ENCODE measurements at regions not wholly inside any gene's neighbourhood (a gene's known extent, or its start where the extent isn't known, plus 50 kb on each side); places are given as distances from the start of the nearest gene placed in this dataset.
A peak's percentile ranks its signal among the peaks of the same experiment; 100 is the strongest.

DNA sequence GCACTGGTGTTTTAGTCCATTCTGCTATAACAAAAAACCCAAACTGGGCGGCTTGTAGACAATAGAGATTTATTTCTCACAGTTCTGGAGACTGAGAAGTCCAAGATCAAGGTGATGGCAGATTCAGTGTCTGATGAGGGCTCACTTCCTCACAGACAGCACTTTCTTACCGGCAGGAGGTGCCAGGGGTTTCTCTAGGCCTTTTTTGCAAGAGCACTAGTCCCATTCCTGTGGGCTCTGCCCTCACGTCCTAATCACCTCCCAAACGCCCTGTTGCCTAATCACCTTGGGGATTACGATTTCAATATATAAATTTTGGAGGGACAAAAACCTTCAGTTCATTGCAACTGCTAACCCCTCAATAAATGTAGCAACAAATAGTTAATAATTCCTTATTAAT is 140.0 kb upstream of the SGK1 start:
- no peak for DNase-seq (ENCODE audit: low spot score)
- TF ChIP-seq, protein P1, sequence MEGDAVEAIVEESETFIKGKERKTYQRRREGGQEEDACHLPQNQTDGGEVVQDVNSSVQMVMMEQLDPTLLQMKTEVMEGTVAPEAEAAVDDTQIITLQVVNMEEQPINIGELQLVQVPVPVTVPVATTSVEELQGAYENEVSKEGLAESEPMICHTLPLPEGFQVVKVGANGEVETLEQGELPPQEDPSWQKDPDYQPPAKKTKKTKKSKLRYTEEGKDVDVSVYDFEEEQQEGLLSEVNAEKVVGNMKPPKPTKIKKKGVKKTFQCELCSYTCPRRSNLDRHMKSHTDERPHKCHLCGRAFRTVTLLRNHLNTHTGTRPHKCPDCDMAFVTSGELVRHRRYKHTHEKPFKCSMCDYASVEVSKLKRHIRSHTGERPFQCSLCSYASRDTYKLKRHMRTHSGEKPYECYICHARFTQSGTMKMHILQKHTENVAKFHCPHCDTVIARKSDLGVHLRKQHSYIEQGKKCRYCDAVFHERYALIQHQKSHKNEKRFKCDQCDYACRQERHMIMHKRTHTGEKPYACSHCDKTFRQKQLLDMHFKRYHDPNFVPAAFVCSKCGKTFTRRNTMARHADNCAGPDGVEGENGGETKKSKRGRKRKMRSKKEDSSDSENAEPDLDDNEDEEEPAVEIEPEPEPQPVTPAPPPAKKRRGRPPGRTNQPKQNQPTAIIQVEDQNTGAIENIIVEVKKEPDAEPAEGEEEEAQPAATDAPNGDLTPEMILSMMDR (IDR thresholded peaks at IDR 0.05; ENCODE audit: extremely low read depth, missing control alignments) = no peak

DNA sequence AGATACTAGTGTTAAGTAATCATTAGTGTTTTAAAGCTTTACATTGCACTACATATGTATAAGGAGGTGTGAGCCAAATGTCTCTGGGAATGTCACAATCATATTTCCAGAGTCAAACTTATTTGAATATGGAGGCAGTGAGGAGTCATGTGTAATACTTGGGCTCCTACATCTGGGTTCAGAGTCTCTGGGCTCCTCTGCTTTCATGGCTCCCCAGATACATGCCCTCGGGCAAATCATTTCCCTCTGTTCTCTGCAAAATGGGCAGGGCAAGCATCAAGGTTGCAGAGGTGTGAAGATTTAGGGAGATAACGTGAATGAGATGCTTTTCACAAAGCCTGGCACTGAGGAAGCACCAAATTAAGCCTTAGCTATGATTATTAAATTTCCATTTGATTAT is 138.3 kb upstream of the SGK1 start:
- TF ChIP-seq, protein P1 (IDR thresholded peaks at IDR 0.05; ENCODE audit: extremely low read depth, missing control alignments) = no peak
- no peak for DNase-seq (ENCODE audit: low spot score)

DNA sequence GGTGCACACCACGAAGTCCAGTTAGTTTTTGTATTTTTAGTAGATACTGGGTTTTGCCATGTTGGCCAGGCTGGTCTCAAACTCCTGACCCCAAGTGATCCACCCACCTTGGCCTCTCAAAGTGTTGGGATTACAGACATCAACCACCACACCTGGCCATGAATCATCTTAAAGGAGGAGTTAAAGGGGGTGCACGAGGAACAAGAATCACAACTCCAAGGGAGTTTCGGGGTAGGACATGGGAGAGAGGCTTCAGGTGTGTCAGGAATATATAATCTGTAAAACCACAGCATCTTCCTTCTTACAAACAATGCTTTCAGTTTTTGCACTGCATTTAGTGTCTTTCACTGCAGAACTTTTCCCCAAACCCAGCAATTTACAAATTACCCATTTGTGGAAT is 137.4 kb upstream of the SGK1 start:
- no peak for DNase-seq (ENCODE audit: low spot score)
- TF ChIP-seq, protein P1 (IDR thresholded peaks at IDR 0.05; ENCODE audit: extremely low read depth, missing control alignments) = no peak

DNA sequence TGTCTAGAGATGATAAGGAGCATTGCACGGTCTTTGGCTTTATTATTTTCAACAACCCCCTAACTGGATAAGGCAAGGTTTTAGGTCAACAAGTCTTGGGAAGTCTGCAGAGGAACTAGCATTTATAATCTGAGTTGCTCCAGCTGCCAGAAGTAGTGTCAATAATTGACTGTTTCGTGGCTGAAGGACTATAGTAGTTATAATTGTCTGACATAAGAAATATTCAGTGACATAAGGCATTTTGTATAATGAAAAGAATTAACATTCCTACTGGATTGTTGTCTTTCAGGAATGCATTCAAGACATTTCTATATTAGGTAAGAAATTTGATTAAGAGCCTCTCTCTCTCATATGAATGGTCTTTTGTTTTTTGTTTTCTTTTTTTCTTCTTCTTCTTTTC is 136.9 kb upstream of the SGK1 start:
- TF ChIP-seq, protein P1 (IDR thresholded peaks at IDR 0.05; ENCODE audit: extremely low read depth, missing control alignments) = no peak
- DNase-seq (ENCODE audit: low spot score) = no peak

DNA sequence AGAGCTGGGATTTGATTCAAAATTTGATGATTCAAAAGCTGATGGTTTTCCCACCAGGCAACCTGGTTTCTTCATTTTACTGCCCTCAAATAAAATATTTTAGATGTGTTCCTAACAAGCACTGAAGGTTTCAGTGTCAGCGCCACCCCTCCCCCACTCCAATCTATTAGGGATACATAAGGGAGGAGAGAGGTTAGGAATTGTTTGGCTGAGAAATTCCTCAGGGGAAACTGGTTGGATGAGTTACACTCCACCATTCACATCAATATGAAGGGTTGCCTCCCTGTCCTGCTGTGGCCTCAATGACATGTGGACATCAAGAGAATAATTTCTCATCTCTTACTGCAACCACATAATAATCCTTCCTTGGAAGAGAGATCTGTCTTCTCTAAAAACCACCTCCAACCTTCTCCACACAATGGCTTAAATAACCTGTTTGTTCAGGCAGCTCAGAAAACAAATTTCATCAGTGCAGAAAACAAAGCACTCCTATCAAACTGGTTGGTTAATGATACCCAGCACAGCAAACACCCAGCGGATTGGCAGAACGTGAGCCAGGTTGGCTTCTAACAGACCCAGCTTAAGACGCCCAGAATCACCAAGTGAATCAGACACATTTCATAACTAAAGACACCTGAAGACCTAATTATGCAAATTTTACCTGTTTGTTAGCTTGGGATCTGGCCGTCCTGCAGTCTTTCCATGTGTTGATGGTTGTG is 136.0 kb upstream of the SGK1 start:
- no peak for DNase-seq (ENCODE audit: low spot score)

DNA sequence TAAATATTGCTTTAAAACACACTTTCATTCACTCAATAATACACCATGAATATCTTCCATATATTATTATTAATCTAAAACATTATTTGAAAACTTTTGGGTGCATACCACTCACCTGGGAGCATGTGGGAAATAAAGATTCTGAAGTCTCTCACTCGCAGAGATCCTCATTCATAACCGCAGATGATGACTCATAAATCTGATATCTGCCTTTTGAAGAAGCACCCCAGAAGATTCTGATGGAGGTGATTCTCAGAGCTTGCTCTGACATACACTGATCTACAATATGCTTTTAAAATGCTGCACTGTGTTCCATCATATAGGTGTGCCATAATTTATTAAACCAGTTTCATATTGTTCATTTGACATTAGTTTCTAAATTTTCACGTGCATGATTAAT is 135.0 kb upstream of the SGK1 start:
- DNase-seq (ENCODE audit: low spot score) = no peak
- TF ChIP-seq, protein P1 (IDR thresholded peaks at IDR 0.05; ENCODE audit: extremely low read depth, missing control alignments) = no peak

More for the DNA sequence above, 136.0 kb upstream of the SGK1 start:
- TF ChIP-seq, protein P1 (IDR thresholded peaks at IDR 0.05; ENCODE audit: extremely low read depth, missing control alignments) = no peak

DNA sequence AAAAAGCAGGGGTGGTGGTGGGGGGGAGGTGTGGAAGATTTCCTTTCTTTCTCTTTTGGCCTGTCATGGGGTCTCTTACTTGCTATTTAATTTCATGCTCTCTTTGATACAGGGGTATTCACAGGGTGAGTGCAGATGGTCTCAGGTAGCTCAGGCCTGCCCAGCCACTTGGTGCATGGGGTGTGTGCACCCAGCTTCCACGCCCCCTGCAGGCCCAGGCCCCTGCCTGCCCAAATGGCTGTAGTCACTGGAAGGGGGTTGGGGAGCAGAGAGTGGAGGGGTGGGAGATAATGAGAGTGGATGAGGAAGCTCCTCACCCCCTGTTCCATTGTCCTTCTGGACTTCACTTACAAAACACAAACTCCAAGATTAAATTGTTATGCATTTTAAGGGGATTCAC is 133.6 kb upstream of the SGK1 start:
- DNase-seq (ENCODE audit: low spot score) = peak; percentile 14
- TF ChIP-seq, protein P1 (IDR thresholded peaks at IDR 0.05; ENCODE audit: extremely low read depth, missing control alignments) = peak; percentile 30
